ENCODE measurements at regions not wholly inside any gene's neighbourhood (a gene's known extent, or its start where the extent isn't known, plus 50 kb on each side); places are given as distances from the start of the nearest gene placed in this dataset.

GRCh38 chr5:118687100-118687499, 301.2 kb downstream of the DTWD2 start:
- H3K36me3 ChIP-seq (ENCODE audit: control insufficient read depth in 2 of 2, extremely low read depth in 1 of 2, insufficient read depth in 2 of 2, low read length in 2 of 2) = no peaks in the 10 kb centered on the region
- no peak overlapping the region for H3K4me2 ChIP-seq (ENCODE audit: insufficient read depth, low read length)
- H3K9me3 ChIP-seq (replicated peaks; ENCODE audit: control insufficient read depth, insufficient read depth, low read length) = peaks cover 2% of the 10 kb centered on the region
- dilution Hi-C loops (cut with MboI; ENCODE audit: extremely low pct_ligation_motif_present, low sequenced_read_pairs) = no loop called here
- BruUV-seq (replicated peaks) = no TSS peak
- H3K9me1 ChIP-seq (replicated peaks; ENCODE audit: control insufficient read depth, extremely low read depth, insufficient read depth, low read length) = no peaks in the 10 kb centered on the region
- no peaks in the 10 kb centered on the region for H3K79me2 ChIP-seq (ENCODE audit: control insufficient read depth, insufficient read depth, low read length)
- no peaks in the 10 kb centered on the region for H4K20me1 ChIP-seq (replicated peaks; ENCODE audit: control insufficient read depth, extremely low read depth, insufficient read depth, low read length)
- intact Hi-C loops (cut with micrococcal nuclease) = no loop called here
- ChIA-PET CTCF (no interaction called here), POLR2A (no interaction called here)
- no peak overlapping the region for H3K27ac ChIP-seq (ENCODE audit: insufficient read depth, low read depth, low read length)
- H3K9ac ChIP-seq (replicated peaks; ENCODE audit: extremely low read depth, insufficient read depth, low read length) = no peak overlapping the region
- FAIRE-seq (no peak), DNase-seq (ENCODE audit: low read depth, low spot score) (no peak)
- no peak overlapping the region for H2AFZ ChIP-seq (ENCODE audit: low read depth, low read length)
- no peaks in the 10 kb centered on the region for H3K27me3 ChIP-seq (ENCODE audit: control insufficient read depth in 2 of 2, insufficient read depth in 2 of 2, low read length in 2 of 2)
- no peak overlapping the region for H3K4me3 ChIP-seq (replicated peaks in 1 of 3; ENCODE audit: insufficient read depth in 1 of 3, low read depth in 1 of 3, low read length in 3 of 3)
- H3K4me1 ChIP-seq (ENCODE audit: control insufficient read depth, extremely low read depth, insufficient read depth, low read length) = no peaks in the 10 kb centered on the region
- TF ChIP-seq FOS (IDR thresholded peaks at IDR 0.05; ENCODE audit: borderline replicate concordance, insufficient read depth, low read length) (no peak), JUN (IDR thresholded peaks at IDR 0.05; ENCODE audit: borderline replicate concordance, insufficient read depth, insufficient read length, low read depth) (no peak), CTCF (IDR thresholded peaks at IDR 0.05; ENCODE audit: extremely low read depth in 1 of 2, insufficient read depth in 1 of 2, low read depth in 1 of 2, low read length in 2 of 2) (no peak), MAX (IDR thresholded peaks at IDR 0.05; ENCODE audit: insufficient read depth, insufficient read length) (no peak), EZH2 (IDR thresholded peaks at IDR 0.05; ENCODE audit: borderline replicate concordance, low read depth, low read length, severe bottlenecking) (no peak), MYC (IDR thresholded peaks at IDR 0.05; ENCODE audit: low read depth, low read length) (no peak), GATA2 (IDR thresholded peaks at IDR 0.05; ENCODE audit: insufficient read depth, insufficient read length, low read depth, low read length) (no peak), POLR2AphosphoS5 (IDR thresholded peaks at IDR 0.05; ENCODE audit: insufficient read depth, low read depth, low read length) (no peak), POLR2A (IDR thresholded peaks at IDR 0.05; ENCODE audit: low read depth, low read length) (no peak)
